ENCODE measurements at regions not wholly inside any gene's neighbourhood (a gene's known extent, or its start where the extent isn't known, plus 50 kb on each side); places are given as distances from the start of the nearest gene placed in this dataset.

DNA sequence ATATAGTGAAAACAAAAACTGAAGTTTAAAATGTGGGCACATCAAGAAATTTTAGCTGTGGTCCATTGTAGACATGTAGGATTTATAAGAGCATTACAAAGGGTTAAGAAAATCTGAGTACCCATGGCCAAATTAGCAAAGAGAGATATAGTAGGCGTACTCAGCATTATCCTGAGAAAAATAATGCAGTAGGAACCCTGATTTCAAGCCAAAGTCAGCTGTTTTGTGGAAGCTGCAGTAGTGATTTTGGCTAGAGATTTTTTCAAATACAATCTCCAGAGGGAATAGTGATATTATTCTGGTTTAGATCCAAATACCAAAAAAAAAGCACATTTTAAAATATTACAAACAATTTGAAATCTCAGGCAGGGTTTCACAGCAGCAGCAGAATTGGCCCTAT is 450.9 kb downstream of the FBXO15 start:
- Histone ChIP-seq H3K79me2 (ENCODE audit: insufficient read depth, low read length) (no peaks in the 10 kb centered on the region), H3K9me2 (ENCODE audit: insufficient read depth) (no peaks in the 10 kb centered on the region), H2AFZ (ENCODE audit: low read depth, low read length, poor library complexity, severe bottlenecking) (no peak overlapping the region), H3K9ac (ENCODE audit: low read length) (no peak overlapping the region), H3K4me1 (ENCODE audit: control insufficient read depth in 1 of 2, insufficient read depth in 2 of 2, low read length in 2 of 2) (no peaks in the 10 kb centered on the region), H4K20me1 (ENCODE audit: insufficient read depth) (no peaks in the 10 kb centered on the region), H3K27ac (ENCODE audit: low read depth, low read length) (no peak overlapping the region), H3K36me3 (ENCODE audit: control insufficient read depth in 1 of 2, insufficient read depth in 2 of 2, low read length in 2 of 2) (no peaks in the 10 kb centered on the region), H3K27me3 (ENCODE audit: insufficient read depth, low read length) (no peaks in the 10 kb centered on the region), H3K4me2 (ENCODE audit: low read length) (no peak overlapping the region), H3K4me3 (replicated peaks in 1 of 2; ENCODE audit: low read depth in 1 of 2, low read length in 2 of 2) (no peak overlapping the region), H3K9me3 (ENCODE audit: control insufficient read depth in 1 of 2, insufficient read depth in 1 of 2, low read depth in 1 of 2, low read length in 2 of 2) (peaks cover 3 to 14% of the 10 kb centered on the region in 2 experiments; a peak in 3 of 4 replicates)
- BruUV-seq (replicated peaks), result no TSS peak
- ATAC-seq (no peak), DNase-seq (ENCODE audit: low read depth, low spot score) (no peak)
- ChIA-PET RAD21 (ENCODE audit: low non-redundant PET in 1 of 2, low total read pairs in 2 of 2, uncharacterized antibody in 2 of 2, unreplicated experiment in 2 of 2) (no interaction called here), CTCF (no interaction called here), POLR2A (no interaction called here)
- intact Hi-C loops (cut with micrococcal nuclease), result no loop called here
- TF ChIP-seq ELF1 (IDR thresholded peaks at IDR 0.05; ENCODE audit: borderline replicate concordance, low read depth), result no peak
- TF ChIP-seq SIN3A (IDR thresholded peaks at IDR 0.05; ENCODE audit: low read depth), result no peak
- no peak for TF ChIP-seq SP1 (IDR thresholded peaks at IDR 0.05; ENCODE audit: low read depth)
- TF ChIP-seq EZH2 (IDR thresholded peaks at IDR 0.05), result no peak
- TF ChIP-seq CBX3 (IDR thresholded peaks at IDR 0.05; ENCODE audit: low read depth), result no peak
- TF ChIP-seq, protein P1, sequence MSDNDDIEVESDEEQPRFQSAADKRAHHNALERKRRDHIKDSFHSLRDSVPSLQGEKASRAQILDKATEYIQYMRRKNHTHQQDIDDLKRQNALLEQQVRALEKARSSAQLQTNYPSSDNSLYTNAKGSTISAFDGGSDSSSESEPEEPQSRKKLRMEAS (IDR thresholded peaks at IDR 0.05), result no peak
- no peak for TF ChIP-seq FOSL1 (IDR thresholded peaks at IDR 0.05; ENCODE audit: low read depth)
- TF ChIP-seq, protein P2, sequence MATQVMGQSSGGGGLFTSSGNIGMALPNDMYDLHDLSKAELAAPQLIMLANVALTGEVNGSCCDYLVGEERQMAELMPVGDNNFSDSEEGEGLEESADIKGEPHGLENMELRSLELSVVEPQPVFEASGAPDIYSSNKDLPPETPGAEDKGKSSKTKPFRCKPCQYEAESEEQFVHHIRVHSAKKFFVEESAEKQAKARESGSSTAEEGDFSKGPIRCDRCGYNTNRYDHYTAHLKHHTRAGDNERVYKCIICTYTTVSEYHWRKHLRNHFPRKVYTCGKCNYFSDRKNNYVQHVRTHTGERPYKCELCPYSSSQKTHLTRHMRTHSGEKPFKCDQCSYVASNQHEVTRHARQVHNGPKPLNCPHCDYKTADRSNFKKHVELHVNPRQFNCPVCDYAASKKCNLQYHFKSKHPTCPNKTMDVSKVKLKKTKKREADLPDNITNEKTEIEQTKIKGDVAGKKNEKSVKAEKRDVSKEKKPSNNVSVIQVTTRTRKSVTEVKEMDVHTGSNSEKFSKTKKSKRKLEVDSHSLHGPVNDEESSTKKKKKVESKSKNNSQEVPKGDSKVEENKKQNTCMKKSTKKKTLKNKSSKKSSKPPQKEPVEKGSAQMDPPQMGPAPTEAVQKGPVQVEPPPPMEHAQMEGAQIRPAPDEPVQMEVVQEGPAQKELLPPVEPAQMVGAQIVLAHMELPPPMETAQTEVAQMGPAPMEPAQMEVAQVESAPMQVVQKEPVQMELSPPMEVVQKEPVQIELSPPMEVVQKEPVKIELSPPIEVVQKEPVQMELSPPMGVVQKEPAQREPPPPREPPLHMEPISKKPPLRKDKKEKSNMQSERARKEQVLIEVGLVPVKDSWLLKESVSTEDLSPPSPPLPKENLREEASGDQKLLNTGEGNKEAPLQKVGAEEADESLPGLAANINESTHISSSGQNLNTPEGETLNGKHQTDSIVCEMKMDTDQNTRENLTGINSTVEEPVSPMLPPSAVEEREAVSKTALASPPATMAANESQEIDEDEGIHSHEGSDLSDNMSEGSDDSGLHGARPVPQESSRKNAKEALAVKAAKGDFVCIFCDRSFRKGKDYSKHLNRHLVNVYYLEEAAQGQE (IDR thresholded peaks at IDR 0.05; ENCODE audit: low read depth), result no peak
- no peak for TF ChIP-seq SRF (IDR thresholded peaks at IDR 0.05; ENCODE audit: low read depth)
- TF ChIP-seq ZNF274 (IDR thresholded peaks at IDR 0.05; ENCODE audit: low read depth, low read length), result no peak
- TF ChIP-seq RAD21 (IDR thresholded peaks at IDR 0.05; ENCODE audit: low read depth), result no peak
- TF ChIP-seq EGR1 (IDR thresholded peaks at IDR 0.05; ENCODE audit: low read depth), result no peak
- no peak for TF ChIP-seq CEBPB (IDR thresholded peaks at IDR 0.05; ENCODE audit: low read depth)
- TF ChIP-seq TCF7L2 (IDR thresholded peaks at IDR 0.05; ENCODE audit: borderline replicate concordance, extremely low read depth, insufficient read depth, insufficient read length), result no peak
- TF ChIP-seq, protein P3, sequence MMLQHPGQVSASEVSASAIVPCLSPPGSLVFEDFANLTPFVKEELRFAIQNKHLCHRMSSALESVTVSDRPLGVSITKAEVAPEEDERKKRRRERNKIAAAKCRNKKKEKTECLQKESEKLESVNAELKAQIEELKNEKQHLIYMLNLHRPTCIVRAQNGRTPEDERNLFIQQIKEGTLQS (IDR thresholded peaks at IDR 0.05), result no peak
- TF ChIP-seq, protein P4, sequence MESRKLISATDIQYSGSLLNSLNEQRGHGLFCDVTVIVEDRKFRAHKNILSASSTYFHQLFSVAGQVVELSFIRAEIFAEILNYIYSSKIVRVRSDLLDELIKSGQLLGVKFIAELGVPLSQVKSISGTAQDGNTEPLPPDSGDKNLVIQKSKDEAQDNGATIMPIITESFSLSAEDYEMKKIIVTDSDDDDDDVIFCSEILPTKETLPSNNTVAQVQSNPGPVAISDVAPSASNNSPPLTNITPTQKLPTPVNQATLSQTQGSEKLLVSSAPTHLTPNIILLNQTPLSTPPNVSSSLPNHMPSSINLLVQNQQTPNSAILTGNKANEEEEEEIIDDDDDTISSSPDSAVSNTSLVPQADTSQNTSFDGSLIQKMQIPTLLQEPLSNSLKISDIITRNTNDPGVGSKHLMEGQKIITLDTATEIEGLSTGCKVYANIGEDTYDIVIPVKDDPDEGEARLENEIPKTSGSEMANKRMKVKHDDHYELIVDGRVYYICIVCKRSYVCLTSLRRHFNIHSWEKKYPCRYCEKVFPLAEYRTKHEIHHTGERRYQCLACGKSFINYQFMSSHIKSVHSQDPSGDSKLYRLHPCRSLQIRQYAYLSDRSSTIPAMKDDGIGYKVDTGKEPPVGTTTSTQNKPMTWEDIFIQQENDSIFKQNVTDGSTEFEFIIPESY (IDR thresholded peaks at IDR 0.05; ENCODE audit: extremely low read depth, insufficient replicate concordance, low read length), result no peak
